ENCODE measurements at regions not wholly inside any gene's neighbourhood (a gene's known extent, or its start where the extent isn't known, plus 50 kb on each side); places are given as distances from the start of the nearest gene placed in this dataset.

GRCh38 chr1:82423174-82423815 is 622.6 kb downstream of the ADGRL2 start:
- no peak for TF ChIP-seq POLR2A (IDR thresholded peaks at IDR 0.05)
- no peak for TF ChIP-seq CTCF (IDR thresholded peaks at IDR 0.05)

Measured in Peyer's patch (tissue), 4 donors.